Psoas muscle (tissue), 7 donors: ENCODE measurements at regions not wholly inside any gene's neighbourhood (a gene's known extent, or its start where the extent isn't known, plus 50 kb on each side); places are given as distances from the start of the nearest gene placed in this dataset.

Experiments
- ATAC-seq, 4 donors: fragments of 200-7000 bp; cut with Tn5 transposase; one replicate each; pipeline ENCODE4 v1.9.1; 2020; ENCODE audit warnings: moderate library complexity in 3 of 4, mild to moderate bottlenecking in 2 of 4
- DNase-seq, 2 donors: peaks; one replicate each; pipeline ENCODE4 v3.0.0-alpha.2; 2020
- H3K27ac ChIP-seq: fragments of 200-600 bp; one replicate; pipeline ENCODE4 v1.8.0; 2022
- H3K27me3 ChIP-seq, 3 donors: fragments of 200-600 bp in 1 of 3; one replicate each; pipeline versions ENCODE4 v1.6.1 to v1.8.0; 2013 to 2022; ENCODE audit warnings: low read length in 2 of 3, mild to moderate bottlenecking in 2 of 3, moderate library complexity in 1 of 3; ENCODE audit not compliant: insufficient read depth in 3 of 3
- H3K36me3 ChIP-seq, 2 donors: fragments of 200-600 bp in 1 of 2; one replicate each; pipeline versions ENCODE4 v1.6.1 to v1.8.0; 2013 to 2022; ENCODE audit warnings: low read depth in 1 of 2, mild to moderate bottlenecking in 1 of 2, moderate library complexity in 1 of 2; ENCODE audit not compliant: insufficient read depth in 1 of 2
- H3K4me1 ChIP-seq: fragments of 200-600 bp; one replicate; pipeline ENCODE4 v1.8.0; 2022
- H3K4me3 ChIP-seq: fragments of 200-600 bp; one replicate; pipeline ENCODE4 v1.8.0; 2022; ENCODE audit warnings: mild to moderate bottlenecking
- H3K9me3 ChIP-seq: fragments of 200-600 bp; one replicate; pipeline ENCODE4 v1.8.0; 2022
- WGBS, 3 donors: extraction: QIAGEN DNeasy Blood & Tissue Kit; methylation state at CpG; one replicate each; pipeline versions ENCODE4 v1.1.6 to v1.1.7; 2013; 5-methylcytosine and 5-hydroxymethylcytosine counted together
- intact Hi-C, 2 donors: fragments of 100-400 bp; cut with DNase I; formaldehyde crosslinking; loops; one replicate each; pipeline versions ENCODE4 v1.11.0 to v1.14.2; 2022
- TF ChIP-seq, protein P1 (sequence below): fragments of 200-600 bp; IDR thresholded peaks from one replicate; pipeline ENCODE4 v1.8.0; 2022; ENCODE audit warnings: antibody characterized with exemption
- donor health status: healthy with polysubstance abuse.
- donor health status: DM: no; HTN: no; CAD: no; lungs with moderate emphysema.
- donor health status: Bipolar disorder and iron deficiency.
- donor health status: healthy.
- donor health status: DM: yes; HTN: yes; CAD: no.
- donor health status: DM: no; HTN: no; CAD: no.
- donor health status: DM: yes; HTN: yes; CAD: no.

DNA sequence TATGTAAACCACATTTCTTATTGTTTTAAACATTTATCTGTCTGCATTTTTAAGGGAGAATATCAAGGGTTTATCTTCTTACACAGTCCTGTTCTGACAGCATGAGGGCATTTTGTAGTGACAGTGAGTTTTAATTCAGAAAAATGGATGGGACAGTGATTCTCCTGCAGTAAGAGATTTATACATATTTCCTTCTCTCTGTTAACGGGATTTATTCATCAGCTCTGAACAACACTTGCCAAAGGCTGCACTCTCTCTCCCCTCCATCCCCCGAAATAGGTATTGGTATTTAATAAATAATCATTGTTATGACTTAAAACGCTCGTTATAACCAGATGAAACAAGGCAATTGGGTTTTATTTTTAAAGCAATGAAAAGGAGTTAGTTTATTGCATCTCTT lies 410.9 kb downstream of the STIM2 start:
- 72 to 82% (median 77%) methylated on average over 4 of the region's 4 CpGs for WGBS, 3 donors
- no peaks in the 10 kb centered on the region for H3K4me1 ChIP-seq
- H3K27ac ChIP-seq = no peak overlapping the region
- no peak for ATAC-seq
- TF ChIP-seq, protein P1, sequence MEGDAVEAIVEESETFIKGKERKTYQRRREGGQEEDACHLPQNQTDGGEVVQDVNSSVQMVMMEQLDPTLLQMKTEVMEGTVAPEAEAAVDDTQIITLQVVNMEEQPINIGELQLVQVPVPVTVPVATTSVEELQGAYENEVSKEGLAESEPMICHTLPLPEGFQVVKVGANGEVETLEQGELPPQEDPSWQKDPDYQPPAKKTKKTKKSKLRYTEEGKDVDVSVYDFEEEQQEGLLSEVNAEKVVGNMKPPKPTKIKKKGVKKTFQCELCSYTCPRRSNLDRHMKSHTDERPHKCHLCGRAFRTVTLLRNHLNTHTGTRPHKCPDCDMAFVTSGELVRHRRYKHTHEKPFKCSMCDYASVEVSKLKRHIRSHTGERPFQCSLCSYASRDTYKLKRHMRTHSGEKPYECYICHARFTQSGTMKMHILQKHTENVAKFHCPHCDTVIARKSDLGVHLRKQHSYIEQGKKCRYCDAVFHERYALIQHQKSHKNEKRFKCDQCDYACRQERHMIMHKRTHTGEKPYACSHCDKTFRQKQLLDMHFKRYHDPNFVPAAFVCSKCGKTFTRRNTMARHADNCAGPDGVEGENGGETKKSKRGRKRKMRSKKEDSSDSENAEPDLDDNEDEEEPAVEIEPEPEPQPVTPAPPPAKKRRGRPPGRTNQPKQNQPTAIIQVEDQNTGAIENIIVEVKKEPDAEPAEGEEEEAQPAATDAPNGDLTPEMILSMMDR = no peak
- no peak overlapping the region for H3K4me3 ChIP-seq
- H3K36me3 ChIP-seq = no peaks in the 10 kb centered on the region
- no peaks in the 10 kb centered on the region for H3K9me3 ChIP-seq
- intact Hi-C loops = no loop called here
- H3K27me3 ChIP-seq = no peaks in the 10 kb centered on the region
- DNase-seq = no peak

DNA sequence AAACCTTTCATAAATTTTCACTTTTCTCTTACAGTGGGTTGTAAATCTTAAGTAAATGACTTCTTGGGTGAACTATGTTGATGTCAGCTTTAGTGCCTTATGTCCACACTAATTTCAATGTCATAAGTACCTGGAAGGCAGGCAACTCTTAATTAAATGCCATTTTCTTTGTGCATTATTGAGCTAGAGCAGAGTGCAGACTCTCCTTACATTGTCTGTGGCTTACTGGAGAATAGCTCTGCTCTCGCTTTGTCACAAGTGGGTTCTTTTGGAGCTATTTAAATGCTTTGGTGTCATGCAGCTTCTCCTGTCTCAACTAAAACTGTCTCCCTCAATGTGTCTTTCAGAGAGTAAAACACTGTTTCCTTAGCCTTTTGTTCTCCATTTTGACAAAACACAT lies 411.6 kb downstream of the STIM2 start:
- Histone ChIP-seq H3K27me3 (no peaks in the 10 kb centered on the region), H3K4me3 (no peak overlapping the region), H3K9me3 (no peaks in the 10 kb centered on the region), H3K27ac (no peak overlapping the region), H3K36me3 (no peaks in the 10 kb centered on the region), H3K4me1 (no peaks in the 10 kb centered on the region)
- ATAC-seq = no peak
- no peak for DNase-seq
- TF ChIP-seq, protein P1 = no peak
- WGBS, 3 donors = 0 to 55% (median 0%) methylated on average over 1 of the region's 1 CpG
- intact Hi-C loops = no loop called here

DNA sequence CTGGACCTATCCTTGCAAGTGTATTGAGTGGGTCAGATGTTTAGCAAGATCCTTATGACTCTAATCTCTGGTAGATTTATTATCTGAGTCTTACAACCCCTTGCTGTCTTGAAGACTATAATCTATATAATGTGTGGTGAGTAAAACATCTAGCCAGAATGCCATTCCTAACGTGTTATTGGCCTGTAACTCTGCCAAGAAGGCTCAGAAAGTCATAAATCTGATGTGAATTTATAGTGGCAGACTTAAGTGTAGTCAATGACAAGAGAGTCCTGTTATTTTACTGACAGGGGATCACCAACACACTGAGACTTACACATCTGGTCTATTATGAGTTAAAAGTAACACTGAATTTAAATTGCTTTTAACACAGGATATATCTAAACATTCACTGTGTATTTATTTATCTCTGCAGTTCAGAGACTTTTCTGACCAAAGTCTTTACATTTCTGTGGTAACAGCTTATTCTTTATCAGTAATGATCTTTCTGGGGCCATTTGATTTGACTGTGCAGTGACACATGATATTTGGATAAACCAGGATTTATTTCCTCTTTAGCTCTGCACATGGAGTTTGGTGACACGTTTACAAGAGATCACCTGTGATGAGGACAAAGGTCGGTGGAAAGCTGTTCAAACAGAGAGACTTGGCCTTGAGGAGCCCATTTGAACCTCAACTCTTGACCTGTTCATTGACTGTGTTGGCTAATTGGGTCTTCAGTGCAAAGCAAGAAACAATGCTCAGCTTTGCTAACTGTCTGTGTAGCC lies 415.8 kb downstream of the STIM2 start:
- Histone ChIP-seq H3K36me3 (no peaks in the 10 kb centered on the region), H3K27me3 (no peaks in the 10 kb centered on the region), H3K4me3 (no peak overlapping the region), H3K4me1 (no peaks in the 10 kb centered on the region), H3K9me3 (no peaks in the 10 kb centered on the region), H3K27ac (no peak overlapping the region)
- TF ChIP-seq, protein P1 = no peak
- 31 to 38% (median 31%) methylated on average over 3 of the region's 3 CpGs for WGBS, 3 donors
- DNase-seq = no peak
- no peak for ATAC-seq
- intact Hi-C loops = no loop called here

DNA sequence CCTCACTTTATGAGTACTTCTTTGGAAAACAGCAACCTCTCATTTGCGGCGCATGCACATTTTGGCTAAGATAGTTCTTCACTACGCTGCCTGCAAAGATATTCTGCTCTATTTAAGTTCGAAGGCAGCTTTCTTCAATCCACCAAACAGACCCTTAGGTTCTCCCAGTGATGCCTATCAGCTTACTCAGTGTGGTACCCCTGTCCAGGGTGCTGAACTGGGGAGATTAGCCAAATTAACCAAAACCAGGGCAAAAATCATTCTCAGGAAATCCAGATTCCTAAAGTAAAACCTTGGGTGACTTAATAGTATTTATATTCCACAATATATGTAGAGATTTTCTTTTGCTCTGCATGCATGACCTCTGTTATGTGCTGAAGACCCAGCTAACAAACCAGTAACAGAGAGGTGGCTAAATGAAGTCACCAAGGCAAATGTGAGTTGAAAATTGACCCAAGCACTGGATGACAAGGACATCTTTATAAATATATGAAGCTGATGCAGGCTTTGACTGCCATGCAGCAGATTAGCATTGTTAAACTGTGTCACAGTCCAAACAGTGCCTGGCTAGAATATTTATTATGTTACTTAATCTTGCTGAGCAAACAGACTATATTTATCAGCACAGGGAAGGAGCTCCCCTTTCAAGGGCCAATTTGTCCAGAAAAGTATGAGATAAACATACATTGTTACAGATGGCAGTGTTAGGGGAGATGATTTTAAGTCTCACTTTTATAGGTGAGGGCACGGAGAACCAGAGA lies 418.2 kb downstream of the STIM2 start:
- no peaks in the 10 kb centered on the region for H3K27me3 ChIP-seq
- H3K4me1 ChIP-seq = no peaks in the 10 kb centered on the region
- WGBS, 3 donors = 61 to 63% (median 63%) methylated on average over 5 of the region's 5 CpGs
- intact Hi-C loops = no loop called here
- no peak for DNase-seq
- H3K27ac ChIP-seq = no peak overlapping the region
- no peaks in the 10 kb centered on the region for H3K9me3 ChIP-seq
- TF ChIP-seq, protein P1 = no peak
- no peak for ATAC-seq
- no peaks in the 10 kb centered on the region for H3K36me3 ChIP-seq
- H3K4me3 ChIP-seq = no peak overlapping the region
